ENCODE measurements at regions not wholly inside any gene's neighbourhood (a gene's known extent, or its start where the extent isn't known, plus 50 kb on each side); places are given as distances from the start of the nearest gene placed in this dataset.

DNA sequence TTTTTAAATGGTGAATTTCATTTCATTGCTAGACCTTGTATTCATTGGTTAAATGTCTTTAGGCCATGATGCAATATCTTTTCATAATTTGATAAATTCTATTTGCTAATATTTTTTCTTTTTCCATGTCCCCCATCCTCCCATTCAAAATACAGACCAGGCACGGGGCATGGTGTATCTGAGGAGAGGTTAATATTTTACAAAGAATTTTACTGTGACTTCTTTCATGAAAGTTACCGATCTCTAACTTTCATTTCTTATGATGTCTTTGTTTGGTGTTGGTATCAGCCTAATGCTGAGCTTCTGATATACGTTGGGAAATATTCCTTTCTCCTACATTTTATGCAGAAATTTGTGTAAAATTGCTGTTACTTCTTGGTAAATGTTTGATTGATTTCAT, 216.7 kb upstream of the IGFBP3 start:
- DNase-seq (ENCODE audit: low read depth), result no peak
- no peak for TF ChIP-seq CTCF (conservative IDR thresholded peaks at IDR 0.05; ENCODE audit: low read depth, low read length)
- H3K4me3 ChIP-seq (ENCODE audit: low read length), result no peak overlapping the region

DNA sequence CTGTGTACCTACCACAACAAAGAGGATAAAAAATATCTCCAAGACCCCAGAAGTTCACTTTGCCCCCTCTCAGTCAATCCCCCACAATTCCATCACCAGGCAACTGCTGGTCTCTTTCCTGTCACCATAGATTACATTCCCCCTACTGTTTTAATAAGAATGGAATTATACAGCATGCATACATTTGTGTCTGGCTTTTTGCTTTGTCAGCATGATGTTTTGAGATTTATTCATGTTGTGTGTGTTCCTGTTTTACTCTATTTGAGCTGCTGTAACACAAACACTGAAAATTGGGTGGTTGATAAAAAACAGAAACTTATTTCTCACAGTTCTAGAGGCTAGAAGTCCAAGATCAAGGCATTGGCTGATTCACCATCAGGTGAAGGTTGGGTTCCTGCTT, 214.5 kb upstream of the IGFBP3 start:
- TF ChIP-seq CTCF (conservative IDR thresholded peaks at IDR 0.05; ENCODE audit: low read depth, low read length), result no peak
- no peak for DNase-seq (ENCODE audit: low read depth)
- no peak overlapping the region for H3K4me3 ChIP-seq (ENCODE audit: low read length)

- no peak for DNase-seq (ENCODE audit: low read depth)
- no peak overlapping the region for H3K4me3 ChIP-seq (ENCODE audit: low read length)
- TF ChIP-seq CTCF (conservative IDR thresholded peaks at IDR 0.05; ENCODE audit: low read depth, low read length), result no peak
These were observed 213.7 kb upstream of the IGFBP3 start for GRCh38 chr7:46134795-46135194.

DNA sequence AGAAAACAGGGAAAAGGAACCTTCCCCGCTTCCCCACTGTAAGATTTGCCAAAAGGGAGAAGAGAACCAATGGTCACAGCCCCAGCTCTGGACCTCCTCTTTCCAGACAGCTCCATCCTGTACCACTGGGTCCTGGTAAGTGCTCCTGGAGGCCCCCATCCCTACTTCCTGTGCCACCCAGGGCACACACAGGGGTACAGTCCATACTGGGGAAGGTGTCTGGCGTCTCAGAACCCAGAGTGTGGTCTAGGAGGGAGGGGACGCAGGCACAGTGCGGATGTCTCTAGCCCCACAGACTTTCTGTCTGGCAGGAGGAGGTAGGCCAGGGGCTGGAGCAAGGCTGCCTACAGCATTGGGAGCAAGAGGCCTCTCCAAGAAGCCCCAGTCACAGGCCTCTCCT, 213.3 kb upstream of the IGFBP3 start:
- DNase-seq (ENCODE audit: low read depth), result no peak
- H3K4me3 ChIP-seq (ENCODE audit: low read length), result no peak overlapping the region
- TF ChIP-seq CTCF (conservative IDR thresholded peaks at IDR 0.05; ENCODE audit: low read depth, low read length), result no peak

DNA sequence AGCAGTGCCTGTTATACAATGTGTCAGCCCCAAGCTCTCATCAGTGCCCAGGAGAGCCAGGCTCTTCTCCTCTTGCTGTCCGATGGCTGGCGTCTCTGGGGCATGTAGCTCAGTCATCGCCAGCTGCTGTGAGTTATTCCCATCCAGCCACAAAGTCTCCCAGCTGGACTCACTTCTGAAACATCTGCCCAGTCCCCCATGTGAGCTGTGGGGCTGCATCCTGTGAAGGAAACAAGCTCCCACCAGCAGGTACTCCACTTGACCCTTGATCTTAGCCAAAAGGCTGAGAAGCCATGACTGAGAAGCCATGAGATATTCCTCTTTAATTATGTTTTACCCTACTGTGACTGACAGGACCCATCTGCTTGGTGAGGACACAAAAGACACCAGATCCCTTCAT, 212.7 kb upstream of the IGFBP3 start:
- no peak overlapping the region for H3K4me3 ChIP-seq (ENCODE audit: low read length)
- no peak for DNase-seq (ENCODE audit: low read depth)
- no peak for TF ChIP-seq CTCF (conservative IDR thresholded peaks at IDR 0.05; ENCODE audit: low read depth, low read length)

DNA sequence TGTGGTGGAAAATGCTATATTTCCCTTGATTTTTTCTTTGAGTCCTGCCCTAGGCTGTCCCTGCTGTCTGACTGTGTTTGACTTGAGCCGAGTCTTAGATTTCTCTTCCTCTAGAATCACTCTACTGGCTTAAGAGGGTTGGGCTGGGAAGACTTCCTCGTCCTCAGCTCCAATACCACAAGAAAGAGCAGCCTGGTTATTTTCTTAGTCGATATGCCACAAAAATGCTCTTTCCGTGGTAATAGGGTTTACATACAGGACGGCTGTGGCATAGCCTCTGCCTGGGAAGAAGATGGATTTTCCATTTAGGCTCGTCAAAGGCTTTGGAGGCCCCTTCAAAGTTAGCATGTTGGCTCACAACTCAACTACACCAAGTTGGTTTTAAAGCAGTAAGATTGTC, 212.0 kb upstream of the IGFBP3 start:
- no peak overlapping the region for H3K4me3 ChIP-seq (ENCODE audit: low read length)
- TF ChIP-seq CTCF (conservative IDR thresholded peaks at IDR 0.05; ENCODE audit: low read depth, low read length), result no peak
- no peak for DNase-seq (ENCODE audit: low read depth)

DNA sequence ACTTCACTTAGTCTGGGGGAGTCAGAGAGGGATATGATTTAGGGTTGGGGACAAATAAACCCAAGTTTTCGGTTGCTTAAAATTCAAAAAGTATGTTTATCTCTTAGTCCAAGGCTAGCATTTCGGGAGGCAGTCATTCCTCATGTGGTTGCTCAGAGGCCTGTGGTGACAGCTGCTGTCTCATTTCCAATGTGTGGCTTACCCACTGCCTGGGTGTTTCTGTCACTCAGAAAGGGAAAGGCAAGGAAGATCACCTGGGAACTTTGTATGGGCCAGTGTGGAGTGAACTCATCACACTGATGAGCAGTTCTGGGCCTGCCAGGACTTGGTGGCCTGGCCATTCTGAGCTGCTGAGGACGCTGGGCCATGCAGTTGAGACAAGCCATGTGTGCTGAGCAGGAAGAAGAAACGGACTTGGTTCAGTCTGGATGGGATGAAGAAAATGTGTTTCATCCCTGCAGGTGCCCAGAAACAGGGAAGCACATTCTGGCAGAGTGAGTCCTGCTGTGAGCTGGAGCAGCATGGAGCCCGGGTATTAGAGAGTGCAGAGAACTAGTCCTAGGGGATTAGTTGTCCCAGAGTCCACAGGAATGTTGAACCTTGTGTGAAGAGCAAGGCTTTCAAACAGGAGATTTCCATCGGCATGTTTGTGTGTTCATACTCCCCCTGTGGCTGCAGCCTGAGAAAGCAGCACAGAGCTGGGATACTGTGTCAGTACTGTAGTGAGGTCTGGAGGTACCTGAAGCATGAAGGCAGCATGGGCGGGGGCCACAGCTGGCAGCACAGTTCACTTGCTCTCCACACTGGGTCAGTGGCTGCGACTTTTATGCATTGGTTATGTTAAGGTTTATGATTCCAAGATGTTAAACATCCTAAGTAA, 211.1 kb upstream of the IGFBP3 start:
- no peak overlapping the region for H3K4me3 ChIP-seq (ENCODE audit: low read length)
- peak; percentile 83 for DNase-seq (ENCODE audit: low read depth)
- peak; percentile 72 for TF ChIP-seq CTCF (conservative IDR thresholded peaks at IDR 0.05; ENCODE audit: low read depth, low read length)

All from retinal pigment epithelial cell (primary cell).